HFFc6 (cell line): ENCODE measurements at regions not wholly inside any gene's neighbourhood (a gene's known extent, or its start where the extent isn't known, plus 50 kb on each side); places are given as distances from the start of the nearest gene placed in this dataset.

Experiments
- DNase-seq: peaks from one replicate; pipeline ENCODE4 v3.0.0-alpha.2; 2018
- H3K27ac Mint-ChIP-seq: 2 replicates; pipeline ENCODE4 v1.8.0; 2020; ENCODE audit warnings: mild to moderate bottlenecking, mixed read lengths
- H3K27me3 Mint-ChIP-seq: 2 replicates; pipeline ENCODE4 v1.8.0; 2021; ENCODE audit warnings: mild to moderate bottlenecking, moderate library complexity, mixed read lengths; ENCODE audit not compliant: insufficient read depth
- H3K36me3 Mint-ChIP-seq: 2 replicates; pipeline ENCODE4 v1.8.0; 2021; ENCODE audit warnings: low read depth, mixed read lengths
- H3K4me1 Mint-ChIP-seq: 2 replicates; pipeline ENCODE4 v1.8.0; 2020; ENCODE audit warnings: low read depth, mixed read lengths
- H3K4me3 Mint-ChIP-seq: 2 replicates; pipeline ENCODE4 v1.8.0; 2020; ENCODE audit warnings: mild to moderate bottlenecking, moderate library complexity, mixed read lengths
- H3K9me3 Mint-ChIP-seq: 2 replicates; pipeline ENCODE4 v1.8.0; 2020; ENCODE audit warnings: mild to moderate bottlenecking, mixed read lengths
- TF ChIP-seq, protein P1 (sequence below): fragments of 200-600 bp; sonication (generic); IDR thresholded peaks from 2 replicates; pipeline ENCODE4 v1.5.0; 2021; ENCODE audit warnings: antibody characterized with exemption, mild to moderate bottlenecking

DNA sequence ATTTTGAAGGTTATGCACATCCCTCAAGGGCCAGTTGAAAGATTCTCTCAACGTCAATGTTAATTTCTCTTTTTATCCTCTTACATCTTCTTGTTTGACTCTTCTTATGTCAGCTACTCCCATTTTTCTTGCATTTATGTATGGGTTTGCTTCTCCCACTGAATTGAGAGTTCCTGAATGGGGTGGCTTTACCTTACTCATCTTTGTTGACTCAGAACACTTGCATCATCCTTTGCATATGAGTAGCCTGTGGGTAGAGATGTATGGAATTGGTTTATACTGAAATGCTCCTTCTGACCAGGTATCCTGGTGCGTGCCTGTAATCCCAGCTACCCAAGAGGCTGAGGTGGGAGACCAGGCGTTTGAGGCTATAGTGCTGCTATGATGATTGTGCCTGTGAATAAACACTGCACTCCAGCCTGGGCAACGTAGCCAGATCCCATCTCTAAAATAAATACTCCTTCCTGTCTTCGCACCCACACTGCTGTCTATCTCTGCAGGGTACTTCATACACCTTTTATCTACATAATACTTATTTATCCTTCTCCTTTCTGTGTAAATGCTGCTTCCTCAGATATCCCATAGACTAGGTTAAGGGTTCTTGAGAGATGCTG, 123.6 kb upstream of the DPH6 start:
- Mint-ChIP-seq H3K27ac (no peak overlapping the region), H3K36me3 (no peaks in the 10 kb centered on the region), H3K27me3 (no peaks in the 10 kb centered on the region), H3K4me1 (peaks cover 19% of the 10 kb centered on the region), H3K9me3 (no peaks in the 10 kb centered on the region), H3K4me3 (no peak overlapping the region)
- TF ChIP-seq, protein P1, sequence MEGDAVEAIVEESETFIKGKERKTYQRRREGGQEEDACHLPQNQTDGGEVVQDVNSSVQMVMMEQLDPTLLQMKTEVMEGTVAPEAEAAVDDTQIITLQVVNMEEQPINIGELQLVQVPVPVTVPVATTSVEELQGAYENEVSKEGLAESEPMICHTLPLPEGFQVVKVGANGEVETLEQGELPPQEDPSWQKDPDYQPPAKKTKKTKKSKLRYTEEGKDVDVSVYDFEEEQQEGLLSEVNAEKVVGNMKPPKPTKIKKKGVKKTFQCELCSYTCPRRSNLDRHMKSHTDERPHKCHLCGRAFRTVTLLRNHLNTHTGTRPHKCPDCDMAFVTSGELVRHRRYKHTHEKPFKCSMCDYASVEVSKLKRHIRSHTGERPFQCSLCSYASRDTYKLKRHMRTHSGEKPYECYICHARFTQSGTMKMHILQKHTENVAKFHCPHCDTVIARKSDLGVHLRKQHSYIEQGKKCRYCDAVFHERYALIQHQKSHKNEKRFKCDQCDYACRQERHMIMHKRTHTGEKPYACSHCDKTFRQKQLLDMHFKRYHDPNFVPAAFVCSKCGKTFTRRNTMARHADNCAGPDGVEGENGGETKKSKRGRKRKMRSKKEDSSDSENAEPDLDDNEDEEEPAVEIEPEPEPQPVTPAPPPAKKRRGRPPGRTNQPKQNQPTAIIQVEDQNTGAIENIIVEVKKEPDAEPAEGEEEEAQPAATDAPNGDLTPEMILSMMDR, result no peak
- no peak for DNase-seq

DNA sequence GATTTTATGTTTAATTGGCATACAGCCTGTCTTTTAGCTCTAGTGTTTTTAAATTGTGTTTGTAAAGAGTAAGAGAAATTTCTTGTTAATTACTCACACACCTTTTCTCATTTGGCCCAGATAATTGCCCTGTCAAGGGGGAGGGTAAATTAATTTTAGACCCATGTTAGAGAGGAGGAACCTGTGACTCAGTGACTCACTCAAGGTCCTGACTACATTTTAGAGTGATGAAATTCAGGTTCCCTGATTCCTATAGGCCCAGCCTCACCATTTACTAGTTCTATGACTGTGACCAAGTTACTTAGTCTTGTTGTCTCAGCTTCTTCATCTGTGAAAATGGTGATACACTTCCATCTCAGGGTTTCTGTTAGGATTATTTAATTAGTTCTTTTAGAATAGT, 125.2 kb upstream of the DPH6 start:
- H3K27me3 Mint-ChIP-seq, result no peaks in the 10 kb centered on the region
- no peak overlapping the region for H3K27ac Mint-ChIP-seq
- DNase-seq, result no peak
- H3K9me3 Mint-ChIP-seq, result no peaks in the 10 kb centered on the region
- peaks cover 26% of the 10 kb centered on the region for H3K4me1 Mint-ChIP-seq
- H3K4me3 Mint-ChIP-seq, result no peak overlapping the region
- TF ChIP-seq, protein P1, result no peak
- H3K36me3 Mint-ChIP-seq, result no peaks in the 10 kb centered on the region

DNA sequence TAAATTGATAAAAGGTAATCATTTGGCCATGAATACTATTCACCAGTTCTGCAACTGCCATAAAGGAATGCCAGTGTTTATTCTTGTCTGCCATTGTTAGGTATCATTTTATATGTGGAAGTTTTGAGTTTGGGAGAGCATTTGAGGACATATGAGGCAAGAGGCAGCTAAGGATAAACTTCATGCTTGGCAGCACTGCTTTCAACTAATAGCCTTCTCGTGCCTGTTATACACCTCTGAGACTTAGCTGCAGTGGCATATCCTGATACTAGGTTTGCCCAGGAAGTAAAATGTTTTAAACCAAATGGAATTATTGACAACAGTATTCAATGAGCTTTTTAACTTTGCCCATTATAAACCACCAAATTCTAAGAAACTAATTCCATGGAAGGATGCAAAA, 126.0 kb upstream of the DPH6 start:
- Mint-ChIP-seq H3K9me3 (no peaks in the 10 kb centered on the region), H3K27me3 (no peaks in the 10 kb centered on the region), H3K4me3 (no peak overlapping the region), H3K27ac (no peak overlapping the region), H3K36me3 (no peaks in the 10 kb centered on the region), H3K4me1 (peaks cover 19% of the 10 kb centered on the region)
- TF ChIP-seq, protein P1, result no peak
- DNase-seq, result no peak

DNA sequence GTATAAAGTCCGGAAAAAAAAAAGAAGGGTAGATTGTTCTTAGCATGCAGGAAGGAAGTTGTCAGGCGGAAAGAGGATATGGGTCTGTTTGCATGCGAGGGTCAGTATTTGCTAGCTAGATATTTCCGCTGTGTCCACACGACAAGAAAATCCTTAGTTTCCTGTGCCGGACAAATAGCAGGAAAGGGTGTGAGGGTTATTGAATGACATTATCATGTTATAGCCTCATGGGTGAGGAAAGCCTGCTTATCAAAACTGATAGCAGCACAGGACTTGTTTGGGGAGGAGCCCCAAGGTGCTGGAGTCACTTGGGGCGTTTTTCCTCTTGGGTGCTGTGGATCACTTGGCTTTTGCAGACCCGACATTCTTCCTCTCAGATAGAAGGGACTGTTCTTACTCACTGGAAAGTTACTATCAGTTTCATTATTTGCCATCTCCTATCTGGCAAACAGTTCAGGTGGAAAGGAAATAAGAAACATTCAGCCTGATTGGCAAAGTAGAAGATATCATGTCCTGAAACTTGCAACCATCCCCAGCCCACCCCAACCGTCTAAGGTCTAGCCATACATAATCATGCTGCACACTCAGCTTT, 127.2 kb upstream of the DPH6 start:
- Mint-ChIP-seq H3K9me3 (no peaks in the 10 kb centered on the region), H3K4me3 (no peak overlapping the region), H3K27me3 (no peaks in the 10 kb centered on the region), H3K27ac (no peak overlapping the region), H3K4me1 (peaks cover 19% of the 10 kb centered on the region), H3K36me3 (no peaks in the 10 kb centered on the region)
- DNase-seq, result no peak
- TF ChIP-seq, protein P1, result no peak

DNA sequence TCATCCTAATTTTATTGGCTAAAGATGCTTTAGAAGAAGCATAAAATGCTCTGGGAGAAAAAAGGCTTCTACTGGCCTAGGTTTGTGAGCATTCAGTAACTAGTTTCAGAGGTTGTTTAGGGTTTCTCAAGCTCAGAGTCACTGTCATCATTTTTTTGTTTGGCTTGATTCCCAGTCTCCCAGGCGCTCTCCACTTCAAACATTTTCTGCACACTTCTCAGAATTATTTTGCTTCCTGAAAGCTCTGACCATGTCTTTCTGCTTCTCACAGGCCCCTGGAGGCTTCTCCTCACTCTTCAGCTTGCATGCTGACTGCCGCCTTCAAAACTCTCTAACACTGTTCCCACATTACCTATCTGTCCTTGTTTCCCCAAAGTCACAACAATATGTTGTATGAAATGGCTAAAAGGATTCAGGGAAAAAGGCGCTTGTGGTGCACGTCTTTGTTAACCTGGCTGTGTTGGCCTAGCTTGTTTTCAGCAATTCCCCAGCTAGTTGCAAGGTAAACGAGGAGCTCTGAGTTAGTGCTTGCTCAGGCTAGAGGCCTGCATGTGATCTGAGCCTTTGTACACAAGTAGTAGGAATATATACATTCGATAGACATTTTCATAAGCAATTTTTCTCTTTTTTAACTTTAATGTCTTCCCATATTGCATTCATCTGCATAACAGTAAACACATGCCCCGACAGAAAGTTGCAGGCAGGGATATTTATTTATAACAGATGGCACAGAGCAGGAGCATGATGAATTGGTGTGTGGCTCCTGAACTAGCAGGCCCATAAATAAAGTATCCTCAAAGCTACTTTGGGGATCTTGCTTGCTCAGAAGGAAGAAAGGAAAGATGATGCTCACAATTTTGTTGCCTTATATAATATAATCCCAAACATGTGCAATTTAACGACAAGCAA, 129.2 kb upstream of the DPH6 start:
- TF ChIP-seq, protein P1, result no peak
- no peak overlapping the region for H3K4me3 Mint-ChIP-seq

More for the DNA sequence above, 129.2 kb upstream of the DPH6 start:
- H3K4me1 Mint-ChIP-seq, result peaks cover 12% of the 10 kb centered on the region
- DNase-seq, result peak; percentile 53
- no peak overlapping the region for H3K27ac Mint-ChIP-seq
- no peaks in the 10 kb centered on the region for H3K36me3 Mint-ChIP-seq
- H3K9me3 Mint-ChIP-seq, result no peaks in the 10 kb centered on the region
- H3K27me3 Mint-ChIP-seq, result no peaks in the 10 kb centered on the region
